ENCODE measurements at regions not wholly inside any gene's neighbourhood (a gene's known extent, or its start where the extent isn't known, plus 50 kb on each side); places are given as distances from the start of the nearest gene placed in this dataset.

- no peak for TF ChIP-seq CTCF (IDR thresholded peaks at IDR 0.05)
- TF ChIP-seq POLR2AphosphoS5 (IDR thresholded peaks at IDR 0.05): no peak
- TF ChIP-seq EP300 (IDR thresholded peaks at IDR 0.05): no peak
- TF ChIP-seq POLR2A (IDR thresholded peaks at IDR 0.05): no peak
These were observed 251.4 kb downstream of the CETN3 start for GRCh38 chr5:90158131-90158530.
